ENCODE measurements at regions not wholly inside any gene's neighbourhood (a gene's known extent, or its start where the extent isn't known, plus 50 kb on each side); places are given as distances from the start of the nearest gene placed in this dataset.

GRCh38 chr5:167661605-167662004 lies 629.8 kb upstream of the WWC1 start:
- TF ChIP-seq, protein P1, sequence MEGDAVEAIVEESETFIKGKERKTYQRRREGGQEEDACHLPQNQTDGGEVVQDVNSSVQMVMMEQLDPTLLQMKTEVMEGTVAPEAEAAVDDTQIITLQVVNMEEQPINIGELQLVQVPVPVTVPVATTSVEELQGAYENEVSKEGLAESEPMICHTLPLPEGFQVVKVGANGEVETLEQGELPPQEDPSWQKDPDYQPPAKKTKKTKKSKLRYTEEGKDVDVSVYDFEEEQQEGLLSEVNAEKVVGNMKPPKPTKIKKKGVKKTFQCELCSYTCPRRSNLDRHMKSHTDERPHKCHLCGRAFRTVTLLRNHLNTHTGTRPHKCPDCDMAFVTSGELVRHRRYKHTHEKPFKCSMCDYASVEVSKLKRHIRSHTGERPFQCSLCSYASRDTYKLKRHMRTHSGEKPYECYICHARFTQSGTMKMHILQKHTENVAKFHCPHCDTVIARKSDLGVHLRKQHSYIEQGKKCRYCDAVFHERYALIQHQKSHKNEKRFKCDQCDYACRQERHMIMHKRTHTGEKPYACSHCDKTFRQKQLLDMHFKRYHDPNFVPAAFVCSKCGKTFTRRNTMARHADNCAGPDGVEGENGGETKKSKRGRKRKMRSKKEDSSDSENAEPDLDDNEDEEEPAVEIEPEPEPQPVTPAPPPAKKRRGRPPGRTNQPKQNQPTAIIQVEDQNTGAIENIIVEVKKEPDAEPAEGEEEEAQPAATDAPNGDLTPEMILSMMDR (IDR thresholded peaks at IDR 0.05; ENCODE audit: insufficient read depth, low read length, poor library complexity, severe bottlenecking), result no peak
- TF ChIP-seq EZH2phosphoT487 (conservative IDR thresholded peaks at IDR 0.05; ENCODE audit: low read length), result no peak

Measured in SU-DHL-6 (cell line).